Panc1 (cell line): ENCODE measurements at regions not wholly inside any gene's neighbourhood (a gene's known extent, or its start where the extent isn't known, plus 50 kb on each side); places are given as distances from the start of the nearest gene placed in this dataset.

Experiments used
- ATAC-seq: fragments of 200-7000 bp; cut with Tn5 transposase; 2 replicates; pipeline ENCODE4 v1.9.1; 2020; ENCODE audit warnings: mild to moderate bottlenecking, moderate library complexity
- BruUV-seq: library from RNA; stranded (reverse); fragments of 400-500 nt; replicated peaks from 2 replicates; lab custom pipeline; 2021; lab: Mats Ljungman, UMichigan
- CTCF ChIA-PET: fragments of 300-600 bp; sonication (Branson Sonifier 250); formaldehyde crosslinking; loops from one replicate; lab custom pipeline; 2022; ENCODE audit warnings: antibody characterized with exemption; lab: Charles Lee
- POLR2A ChIA-PET: fragments of 300-600 bp; sonication (Branson Sonifier 250); formaldehyde crosslinking; loops from one replicate; lab custom pipeline; 2022; ENCODE audit warnings: antibody characterized with exemption; lab: Charles Lee
- DNase-seq: peaks from one replicate; pipeline ENCODE4 v3.0.0-alpha.2; 2010; ENCODE audit warnings: low read depth, low spot score
- H3K27ac ChIP-seq: 2 replicates; pipeline ENCODE4 v1.5.1; 2011; ENCODE audit warnings: mild to moderate bottlenecking, low read length, inconsistent platforms
- H3K27me3 ChIP-seq: fragments of 200-500 bp; sonication (Bioruptor generic); 2 replicates; pipeline ENCODE4 v1.6.0; 2014; ENCODE audit warnings: low read length, inconsistent platforms; ENCODE audit not compliant: control insufficient read depth, insufficient read depth
- H3K36me3 ChIP-seq: fragments of 200-500 bp; sonication (Bioruptor generic); 2 replicates; pipeline ENCODE4 v1.5.1; 2014; ENCODE audit warnings: inconsistent platforms, mild to moderate bottlenecking, low read length, moderate library complexity; ENCODE audit not compliant: control insufficient read depth, insufficient read depth
- H3K4me1 ChIP-seq: 2 replicates; pipeline ENCODE4 v1.5.1; 2011; ENCODE audit warnings: inconsistent platforms, mild to moderate bottlenecking, low read length, moderate library complexity; ENCODE audit not compliant: control insufficient read depth, insufficient read depth
- H3K4me3 ChIP-seq, 2 experiments: 2 replicates each; pipeline ENCODE4 v1.5.1; 2011 to 2012; ENCODE audit warnings: low read depth in 2 of 2, low read length in 2 of 2, mild to moderate bottlenecking in 2 of 2, inconsistent platforms in 1 of 2, moderate library complexity in 1 of 2
- H3K9me3 ChIP-seq: fragments of 200-500 bp; sonication (Bioruptor generic); 2 replicates; pipeline ENCODE4 v1.5.1; 2014; ENCODE audit warnings: low read depth, mild to moderate bottlenecking, inconsistent platforms, low read length, moderate library complexity; ENCODE audit not compliant: control insufficient read depth, insufficient read depth
- POLR2AphosphoS5 ChIP-seq: IDR thresholded peaks from 2 replicates; pipeline ENCODE4 v1.6.1; 2012; ENCODE audit warnings: mild to moderate bottlenecking, low read depth, low read length, moderate library complexity
- SIN3A ChIP-seq: IDR thresholded peaks from 2 replicates; pipeline ENCODE4 v1.6.1; 2012; ENCODE audit warnings: low read depth, mild to moderate bottlenecking, low read length, moderate library complexity, borderline replicate concordance; ENCODE audit not compliant: insufficient read depth
- TCF7L2 ChIP-seq: IDR thresholded peaks from 2 replicates; pipeline ENCODE4 v1.6.1; 2011; ENCODE audit warnings: mild to moderate bottlenecking, low read depth, low read length, inconsistent platforms
- in situ Hi-C: cut with HindIII; loops from 2 replicates; pipeline ENCODE4 v1.10.0; 2016; ENCODE audit warnings: low sequenced_read_pairs, low pct_unique_long_range_greater_than_20kb
- intact Hi-C: fragments of 100-400 bp; cut with micrococcal nuclease; formaldehyde crosslinking; loops from one replicate; pipeline ENCODE4 v1.10.0; 2022; ENCODE audit not compliant: unreplicated experiment
- TF ChIP-seq, protein P1 (sequence below): fragments of 450-650 bp; IDR thresholded peaks from 2 replicates; pipeline ENCODE4 v1.5.1; 2017; ENCODE audit warnings: mild to moderate bottlenecking
- TF ChIP-seq, protein P2 (sequence below), 2 experiments: IDR thresholded peaks; 2 replicates each; pipeline ENCODE4 v1.6.1; 2011 to 2012; ENCODE audit warnings: low read depth in 2 of 2, control low read depth in 1 of 2, low read length in 1 of 2, mild to moderate bottlenecking in 1 of 2, moderate library complexity in 1 of 2; ENCODE audit not compliant: insufficient read depth in 1 of 2

DNA sequence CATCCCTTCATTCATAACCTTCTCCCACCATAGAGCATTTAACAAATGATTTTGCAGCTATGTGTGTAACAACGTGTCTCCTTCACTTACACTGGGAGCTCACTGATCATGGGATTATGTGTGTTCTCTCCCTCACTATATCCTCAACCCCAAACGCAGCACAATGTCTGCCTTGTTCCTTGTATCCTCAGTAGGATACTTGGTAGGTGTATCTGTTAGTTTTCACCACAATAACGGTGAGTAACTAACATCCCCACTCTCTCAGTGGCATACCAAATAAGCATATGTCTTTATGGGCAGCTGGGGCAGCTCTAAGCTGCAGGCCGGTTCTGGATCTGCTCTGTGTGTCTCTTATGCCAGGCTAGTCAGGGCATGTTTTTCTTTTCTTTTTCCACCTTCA is 166.7 kb upstream of the PWP1 start:
- Histone ChIP-seq H3K9me3 (no peaks in the 10 kb centered on the region), H3K4me1 (no peaks in the 10 kb centered on the region), H3K27ac (no peak overlapping the region), H3K27me3 (no peaks in the 10 kb centered on the region), H3K36me3 (no peaks in the 10 kb centered on the region), H3K4me3 (no peak overlapping the region)
- TF ChIP-seq, protein P1, sequence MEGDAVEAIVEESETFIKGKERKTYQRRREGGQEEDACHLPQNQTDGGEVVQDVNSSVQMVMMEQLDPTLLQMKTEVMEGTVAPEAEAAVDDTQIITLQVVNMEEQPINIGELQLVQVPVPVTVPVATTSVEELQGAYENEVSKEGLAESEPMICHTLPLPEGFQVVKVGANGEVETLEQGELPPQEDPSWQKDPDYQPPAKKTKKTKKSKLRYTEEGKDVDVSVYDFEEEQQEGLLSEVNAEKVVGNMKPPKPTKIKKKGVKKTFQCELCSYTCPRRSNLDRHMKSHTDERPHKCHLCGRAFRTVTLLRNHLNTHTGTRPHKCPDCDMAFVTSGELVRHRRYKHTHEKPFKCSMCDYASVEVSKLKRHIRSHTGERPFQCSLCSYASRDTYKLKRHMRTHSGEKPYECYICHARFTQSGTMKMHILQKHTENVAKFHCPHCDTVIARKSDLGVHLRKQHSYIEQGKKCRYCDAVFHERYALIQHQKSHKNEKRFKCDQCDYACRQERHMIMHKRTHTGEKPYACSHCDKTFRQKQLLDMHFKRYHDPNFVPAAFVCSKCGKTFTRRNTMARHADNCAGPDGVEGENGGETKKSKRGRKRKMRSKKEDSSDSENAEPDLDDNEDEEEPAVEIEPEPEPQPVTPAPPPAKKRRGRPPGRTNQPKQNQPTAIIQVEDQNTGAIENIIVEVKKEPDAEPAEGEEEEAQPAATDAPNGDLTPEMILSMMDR: no peak
- TF ChIP-seq, protein P2, sequence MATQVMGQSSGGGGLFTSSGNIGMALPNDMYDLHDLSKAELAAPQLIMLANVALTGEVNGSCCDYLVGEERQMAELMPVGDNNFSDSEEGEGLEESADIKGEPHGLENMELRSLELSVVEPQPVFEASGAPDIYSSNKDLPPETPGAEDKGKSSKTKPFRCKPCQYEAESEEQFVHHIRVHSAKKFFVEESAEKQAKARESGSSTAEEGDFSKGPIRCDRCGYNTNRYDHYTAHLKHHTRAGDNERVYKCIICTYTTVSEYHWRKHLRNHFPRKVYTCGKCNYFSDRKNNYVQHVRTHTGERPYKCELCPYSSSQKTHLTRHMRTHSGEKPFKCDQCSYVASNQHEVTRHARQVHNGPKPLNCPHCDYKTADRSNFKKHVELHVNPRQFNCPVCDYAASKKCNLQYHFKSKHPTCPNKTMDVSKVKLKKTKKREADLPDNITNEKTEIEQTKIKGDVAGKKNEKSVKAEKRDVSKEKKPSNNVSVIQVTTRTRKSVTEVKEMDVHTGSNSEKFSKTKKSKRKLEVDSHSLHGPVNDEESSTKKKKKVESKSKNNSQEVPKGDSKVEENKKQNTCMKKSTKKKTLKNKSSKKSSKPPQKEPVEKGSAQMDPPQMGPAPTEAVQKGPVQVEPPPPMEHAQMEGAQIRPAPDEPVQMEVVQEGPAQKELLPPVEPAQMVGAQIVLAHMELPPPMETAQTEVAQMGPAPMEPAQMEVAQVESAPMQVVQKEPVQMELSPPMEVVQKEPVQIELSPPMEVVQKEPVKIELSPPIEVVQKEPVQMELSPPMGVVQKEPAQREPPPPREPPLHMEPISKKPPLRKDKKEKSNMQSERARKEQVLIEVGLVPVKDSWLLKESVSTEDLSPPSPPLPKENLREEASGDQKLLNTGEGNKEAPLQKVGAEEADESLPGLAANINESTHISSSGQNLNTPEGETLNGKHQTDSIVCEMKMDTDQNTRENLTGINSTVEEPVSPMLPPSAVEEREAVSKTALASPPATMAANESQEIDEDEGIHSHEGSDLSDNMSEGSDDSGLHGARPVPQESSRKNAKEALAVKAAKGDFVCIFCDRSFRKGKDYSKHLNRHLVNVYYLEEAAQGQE (IDR thresholded peaks at IDR 0.05; ENCODE audit: insufficient read depth in 1 of 2, low read depth in 2 of 2, low read length in 1 of 2): no peak
- TF ChIP-seq POLR2AphosphoS5 (no peak), SIN3A (no peak), TCF7L2 (no peak)
- no peak for ATAC-seq
- in situ Hi-C loops: no loop called here
- POLR2A ChIA-PET: no interaction called here
- DNase-seq: no peak
- no TSS peak for BruUV-seq
- intact Hi-C loops: no loop called here
- CTCF ChIA-PET: no interaction called here

DNA sequence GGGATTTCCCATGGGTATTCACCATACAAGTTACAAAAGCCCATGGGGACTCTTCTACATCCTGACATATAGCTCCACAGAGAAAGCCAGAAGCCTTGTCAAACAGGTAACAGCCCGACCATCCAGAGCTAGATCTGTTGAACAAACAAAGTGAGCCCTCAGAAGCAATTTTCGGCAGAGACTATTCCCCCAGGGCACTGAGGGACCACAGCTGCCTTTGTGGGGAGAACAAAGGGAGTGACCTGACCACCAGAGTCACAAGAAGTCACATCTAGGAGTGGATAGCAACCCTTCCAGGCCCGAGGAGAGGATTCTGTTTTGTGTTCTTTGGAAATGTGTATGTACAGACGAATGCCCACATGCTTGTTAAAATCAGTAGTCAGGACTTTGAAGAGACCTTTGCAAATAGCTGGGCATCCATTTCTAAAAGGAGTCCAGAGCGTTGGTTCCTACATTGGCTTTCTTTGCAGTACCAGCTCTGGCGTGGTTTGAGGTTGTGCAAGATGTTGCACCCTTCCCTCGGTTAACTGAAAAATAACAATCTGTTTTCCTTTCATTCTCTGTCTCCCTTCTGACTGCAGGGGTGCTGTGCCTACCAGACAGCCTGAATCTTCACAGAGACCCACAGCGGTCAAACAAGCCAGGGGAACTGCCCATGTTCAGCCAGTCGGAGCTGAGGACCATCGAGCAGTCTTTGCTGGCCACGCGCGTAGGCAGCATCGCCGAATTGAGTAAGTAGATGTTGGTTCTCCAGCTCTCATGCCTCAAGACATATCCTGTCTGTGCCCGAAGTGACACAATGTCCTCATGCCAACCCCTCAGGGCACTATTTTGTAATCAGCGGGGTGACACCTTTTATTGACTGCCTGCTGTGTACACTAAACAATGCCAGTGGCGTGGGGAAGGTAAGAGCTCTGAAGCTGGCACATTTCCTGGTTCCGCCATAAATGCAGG is 165.4 kb upstream of the PWP1 start:
- Histone ChIP-seq H3K4me1 (no peaks in the 10 kb centered on the region), H3K9me3 (no peaks in the 10 kb centered on the region), H3K27ac (no peak overlapping the region), H3K4me3 (no peak overlapping the region), H3K36me3 (no peaks in the 10 kb centered on the region), H3K27me3 (no peaks in the 10 kb centered on the region)
- CTCF ChIA-PET: no interaction called here
- in situ Hi-C loops (no loop called here), intact Hi-C loops (no loop called here)
- TF ChIP-seq, protein P2 (IDR thresholded peaks at IDR 0.05; ENCODE audit: insufficient read depth in 1 of 2, low read depth in 2 of 2, low read length in 1 of 2): no peak
- TF ChIP-seq TCF7L2: no peak
- no peak for TF ChIP-seq POLR2AphosphoS5
- no peak for TF ChIP-seq SIN3A
- TF ChIP-seq, protein P1: no peak
- no TSS peak for BruUV-seq
- no peak for DNase-seq
- POLR2A ChIA-PET: no interaction called here
- no peak for ATAC-seq
